CD14-positive monocyte (primary cell): ENCODE measurements at regions not wholly inside any gene's neighbourhood (a gene's known extent, or its start where the extent isn't known, plus 50 kb on each side); places are given as distances from the start of the nearest gene placed in this dataset.

Source experiments
- DNase-seq, 3 donors: peaks; one replicate each; pipeline ENCODE4 v3.0.0-alpha.2; 2011 to 2022
- H2AFZ ChIP-seq: 2 replicates; pipeline ENCODE4 v1.6.0; 2012; ENCODE audit warnings: mild to moderate bottlenecking, low read depth, low read length, inconsistent platforms; ENCODE audit not compliant: insufficient read depth, poor library complexity, severe bottlenecking
- H3K27ac ChIP-seq, 2 donors: 1 replicate in 1 of 2; 2 replicates in 1 of 2; pipeline ENCODE4 v1.5.1; 2012 to 2013; ENCODE audit warnings: low read length in 2 of 2, control low read depth in 1 of 2, inconsistent platforms in 1 of 2, low read depth in 1 of 2, mild to moderate bottlenecking in 1 of 2
- H3K27me3 ChIP-seq, 2 donors: one replicate each; pipeline versions ENCODE4 v1.6.0 to v1.6.1; 2011 to 2013; ENCODE audit warnings: low read length in 2 of 2; ENCODE audit not compliant: control insufficient read depth in 2 of 2, insufficient read depth in 2 of 2
- H3K36me3 ChIP-seq, 2 donors: replicated peaks in 1 of 2; 1 replicate in 1 of 2; 2 replicates in 1 of 2; pipeline versions ENCODE4 v1.5.1 to v1.6.1; 2012 to 2013; ENCODE audit warnings: low read length in 2 of 2, control low read depth in 1 of 2, inconsistent platforms in 1 of 2, mild to moderate bottlenecking in 1 of 2; ENCODE audit not compliant: insufficient read depth in 2 of 2, control insufficient read depth in 1 of 2
- H3K4me1 ChIP-seq, 2 donors: 1 replicate in 1 of 2; 2 replicates in 1 of 2; pipeline versions ENCODE4 v1.5.1 to v1.6.1; 2012 to 2013; ENCODE audit warnings: low read length in 2 of 2, control low read depth in 1 of 2, inconsistent platforms in 1 of 2, mild to moderate bottlenecking in 1 of 2, moderate library complexity in 1 of 2; ENCODE audit not compliant: insufficient read depth in 2 of 2, control insufficient read depth in 1 of 2
- H3K4me2 ChIP-seq: replicated peaks from 2 replicates; pipeline ENCODE3; 2012; ENCODE audit warnings: low read length, moderate library complexity, mild to moderate bottlenecking; ENCODE audit not compliant: poor library complexity, severe bottlenecking; ENCODE audit errors: extremely low read depth
- H3K4me3 ChIP-seq, 3 experiments: fragments of 200-600 bp in 1 of 3; sonication (generic) in 1 of 3; replicated peaks in 1 of 3; 1 replicate in 2 of 3; 2 replicates in 1 of 3; pipeline ENCODE4 v1.5.1; 2011 to 2013; ENCODE audit warnings: low read length in 3 of 3, mild to moderate bottlenecking in 3 of 3, control low read depth in 2 of 3, low read depth in 2 of 3, inconsistent platforms in 1 of 3, moderate library complexity in 1 of 3
- H3K79me2 ChIP-seq: 2 replicates; pipeline ENCODE4 v1.6.0; 2012; ENCODE audit warnings: mild to moderate bottlenecking, control low read depth, inconsistent platforms, low read length, moderate library complexity; ENCODE audit not compliant: insufficient read depth
- H3K9ac ChIP-seq: 2 replicates; pipeline ENCODE4 v1.6.0; 2017; ENCODE audit warnings: low read length, mild to moderate bottlenecking; ENCODE audit not compliant: insufficient read depth, poor library complexity, severe bottlenecking
- H3K9me3 ChIP-seq, 2 donors: replicated peaks in 1 of 2; 1 replicate in 1 of 2; 2 replicates in 1 of 2; pipeline versions ENCODE4 v1.5.1 to v1.6.1; 2012 to 2013; ENCODE audit warnings: low read length in 2 of 2, control low read depth in 1 of 2; ENCODE audit not compliant: control insufficient read depth in 1 of 2, insufficient read depth in 1 of 2
- H4K20me1 ChIP-seq: 2 replicates; pipeline ENCODE4 v1.6.0; 2012; ENCODE audit warnings: mild to moderate bottlenecking, low read length, control low read depth, moderate library complexity; ENCODE audit not compliant: insufficient read depth
- H3K27ac Mint-ChIP-seq, 7 donors: one replicate each; pipeline ENCODE4 v1.8.0; 2020; ENCODE audit warnings: mild to moderate bottlenecking in 7 of 7, mixed read lengths in 7 of 7, moderate library complexity in 6 of 7, inconsistent platforms in 2 of 7
- H3K27me3 Mint-ChIP-seq, 3 donors: one replicate each; pipeline ENCODE4 v1.8.0; 2021 to 2022; ENCODE audit warnings: low read depth in 3 of 3, mild to moderate bottlenecking in 3 of 3, mixed read lengths in 3 of 3, moderate library complexity in 3 of 3, inconsistent platforms in 1 of 3
- H3K36me3 Mint-ChIP-seq, 2 donors: one replicate each; pipeline ENCODE4 v1.8.0; 2020; ENCODE audit warnings: mixed read lengths in 2 of 2, inconsistent platforms in 1 of 2, mild to moderate bottlenecking in 1 of 2
- H3K4me1 Mint-ChIP-seq: one replicate; pipeline ENCODE4 v1.8.0; 2020; ENCODE audit warnings: mild to moderate bottlenecking, mixed read lengths
- H3K4me3 Mint-ChIP-seq, 2 donors: one replicate each; pipeline ENCODE4 v1.8.0; 2020; ENCODE audit warnings: mild to moderate bottlenecking in 2 of 2, mixed read lengths in 2 of 2, moderate library complexity in 1 of 2
- H3K9me3 Mint-ChIP-seq, 7 donors: one replicate each; pipeline ENCODE4 v1.8.0; 2020 to 2022; ENCODE audit warnings: mixed read lengths in 7 of 7, mild to moderate bottlenecking in 6 of 7, moderate library complexity in 6 of 7, inconsistent platforms in 2 of 7
- CTCF ChIP-seq: fragments of 200-600 bp; IDR thresholded peaks from one replicate; pipeline ENCODE4 v1.8.0; 2022; ENCODE audit warnings: antibody characterized with exemption, mild to moderate bottlenecking
- WGBS: methylation state at CpG from one replicate; pipeline ENCODE4 v1.1.5; 2013; ENCODE audit warnings: missing lambda C conversion rate; ENCODE audit not compliant: insufficient coverage; 5-methylcytosine and 5-hydroxymethylcytosine counted together
- intact Hi-C, 2 donors: fragments of 100-400 bp; cut with micrococcal nuclease; formaldehyde crosslinking; loops; one replicate each; pipeline versions ENCODE4 v1.15.0 to v1.15.1; 2023

GRCh38 chr1:65626003-65626402 is 166.7 kb upstream of the PDE4B start:
- Histone ChIP-seq H3K4me2 (no peak overlapping the region), H3K9ac (no peak overlapping the region), H3K27me3 (no peaks in the 10 kb centered on the region), H3K36me3 (no peaks in the 10 kb centered on the region), H3K4me1 (no peaks in the 10 kb centered on the region), H4K20me1 (no peaks in the 10 kb centered on the region), H3K79me2 (no peaks in the 10 kb centered on the region), H3K27ac (no peak overlapping the region), H2AFZ (no peak overlapping the region), H3K9me3 (no peaks in the 10 kb centered on the region), H3K4me3 (no peak overlapping the region)
- no peak for TF ChIP-seq CTCF
- Mint-ChIP-seq H3K27ac (no peak overlapping the region), H3K4me1 (no peaks in the 10 kb centered on the region), H3K4me3 (no peak overlapping the region), H3K27me3 (no peaks in the 10 kb centered on the region), H3K36me3 (no peaks in the 10 kb centered on the region), H3K9me3 (peaks cover 0 to 1% (median 0%) of the 10 kb centered on the region in 7 donors)
- WGBS: no CpG with 5 or more reads among the region's 3 CpGs
- intact Hi-C loops: no loop called here
- no peak for DNase-seq

- Mint-ChIP-seq H3K4me1 (no peaks in the 10 kb centered on the region), H3K9me3 (no peaks in the 10 kb centered on the region), H3K36me3 (no peaks in the 10 kb centered on the region), H3K4me3 (no peak overlapping the region), H3K27ac (no peak overlapping the region), H3K27me3 (no peaks in the 10 kb centered on the region)
- intact Hi-C loops: no loop called here
- Histone ChIP-seq H3K36me3 (no peaks in the 10 kb centered on the region), H3K27me3 (no peaks in the 10 kb centered on the region), H2AFZ (no peak overlapping the region), H3K4me3 (no peak overlapping the region), H3K4me2 (no peak overlapping the region), H3K79me2 (no peaks in the 10 kb centered on the region), H3K4me1 (no peaks in the 10 kb centered on the region), H3K9me3 (no peaks in the 10 kb centered on the region), H3K27ac (no peak overlapping the region), H4K20me1 (no peaks in the 10 kb centered on the region), H3K9ac (no peak overlapping the region)
- WGBS: no CpG with 5 or more reads among the region's 2 CpGs
- no peak for TF ChIP-seq CTCF
- DNase-seq: no peak
Measured at GRCh38 chr1:65629788-65630187, 162.9 kb upstream of the PDE4B start.
